Activated CD4-positive, alpha-beta T cell treated with anti-CD3 and anti-CD28 coated beads, Interleukin-2, amount 10 ng/mL, durations not matched to agents 7 days and 5 days (primary cell): ENCODE measurements at regions not wholly inside any gene's neighbourhood (a gene's known extent, or its start where the extent isn't known, plus 50 kb on each side); places are given as distances from the start of the nearest gene placed in this dataset.
A peak's percentile ranks its signal among the peaks of the same experiment; 100 is the strongest.

Experiments used
- CTCF ChIA-PET: fragments of 350-600 bp; sonication (Branson Sonifier 250); formaldehyde crosslinking; loops from one replicate; lab custom pipeline; 2021; ENCODE audit warnings: antibody characterized with exemption; lab: Charles Lee
- POLR2A ChIA-PET: fragments of 350-600 bp; sonication (Branson Sonifier 250); formaldehyde crosslinking; loops from one replicate; lab custom pipeline; 2021; ENCODE audit warnings: antibody characterized with exemption; lab: Charles Lee
- DNase-seq: peaks from one replicate; pipeline ENCODE4 v3.0.0-alpha.2; 2020
- H3K27ac Mint-ChIP-seq: one replicate; pipeline ENCODE4 v1.8.0; 2021; ENCODE audit warnings: mild to moderate bottlenecking, moderate library complexity, mixed read lengths
- H3K27me3 Mint-ChIP-seq: one replicate; pipeline ENCODE4 v1.8.0; 2021; ENCODE audit warnings: mixed read lengths
- H3K36me3 Mint-ChIP-seq: one replicate; pipeline ENCODE4 v1.8.0; 2021; ENCODE audit warnings: low read depth, mixed read lengths
- H3K4me1 Mint-ChIP-seq: one replicate; pipeline ENCODE4 v1.8.0; 2021; ENCODE audit warnings: mixed read lengths
- H3K4me3 Mint-ChIP-seq: one replicate; pipeline ENCODE4 v1.8.0; 2021; ENCODE audit warnings: mild to moderate bottlenecking, moderate library complexity, mixed read lengths
- H3K9me3 Mint-ChIP-seq: one replicate; pipeline ENCODE4 v1.8.0; 2021; ENCODE audit warnings: mixed read lengths

GRCh38 chr22:22351366-22351765 is 106.8 kb downstream of the VPREB1 start:
- peaks cover 11% of the 10 kb centered on the region for H3K4me1 Mint-ChIP-seq
- no peaks in the 10 kb centered on the region for H3K9me3 Mint-ChIP-seq
- H3K27me3 Mint-ChIP-seq, result peaks cover 23% of the 10 kb centered on the region
- no peaks in the 10 kb centered on the region for H3K36me3 Mint-ChIP-seq
- no peak for DNase-seq
- H3K27ac Mint-ChIP-seq, result no peak overlapping the region
- ChIA-PET CTCF (no interaction called here), POLR2A (no interaction called here)
- no peak overlapping the region for H3K4me3 Mint-ChIP-seq

- no peak for DNase-seq
- Mint-ChIP-seq H3K4me1 (peaks cover 11% of the 10 kb centered on the region), H3K36me3 (no peaks in the 10 kb centered on the region), H3K27ac (peak overlapping the region; percentile 59), H3K9me3 (no peaks in the 10 kb centered on the region), H3K27me3 (peaks cover 25% of the 10 kb centered on the region), H3K4me3 (no peak overlapping the region)
- ChIA-PET POLR2A (no interaction called here), CTCF (no interaction called here)
Measured at GRCh38 chr22:22352371-22352999, 107.9 kb downstream of the VPREB1 start.

GRCh38 chr22:22355096-22355834 is 110.7 kb downstream of the VPREB1 start:
- no peaks in the 10 kb centered on the region for H3K9me3 Mint-ChIP-seq
- no peak for DNase-seq
- H3K4me3 Mint-ChIP-seq, result no peak overlapping the region
- peaks cover 19% of the 10 kb centered on the region for H3K27me3 Mint-ChIP-seq
- H3K36me3 Mint-ChIP-seq, result no peaks in the 10 kb centered on the region
- H3K4me1 Mint-ChIP-seq, result peaks cover 11% of the 10 kb centered on the region
- ChIA-PET POLR2A (no interaction called here), CTCF (interaction anchor here (1.0 kb wide), 1 partner anchor 25 kb away, joined by 3 read pairs; no protein-coding TSS in a partner anchor)
- H3K27ac Mint-ChIP-seq, result no peak overlapping the region

- no peak overlapping the region for H3K4me3 Mint-ChIP-seq
Measured at GRCh38 chr22:22357024-22357883, 112.7 kb downstream of the VPREB1 start.

GRCh38 chr22:22358152-22358551 is 113.6 kb downstream of the VPREB1 start:
- H3K27ac Mint-ChIP-seq, result no peak overlapping the region
- no peaks in the 10 kb centered on the region for H3K36me3 Mint-ChIP-seq
- DNase-seq, result no peak
- H3K27me3 Mint-ChIP-seq, result peaks cover 22% of the 10 kb centered on the region
- no peaks in the 10 kb centered on the region for H3K9me3 Mint-ChIP-seq
- CTCF ChIA-PET, result no interaction called here
- H3K4me3 Mint-ChIP-seq, result no peak overlapping the region
- H3K4me1 Mint-ChIP-seq, result peaks cover 5% of the 10 kb centered on the region
- POLR2A ChIA-PET, result no interaction called here

More at GRCh38 chr22:22357024-22357883, 112.7 kb downstream of the VPREB1 start:
- ChIA-PET POLR2A (no interaction called here), CTCF (interaction anchor here (0.6 to 1.0 kb wide), 2 partner anchors 41 to 237 kb away, joined by 3 to 4 read pairs; no protein-coding TSS in a partner anchor)
- H3K4me1 Mint-ChIP-seq, result peaks cover 11% of the 10 kb centered on the region
- DNase-seq, result peak; percentile 88
- no peak overlapping the region for H3K27ac Mint-ChIP-seq
- peaks cover 22% of the 10 kb centered on the region for H3K27me3 Mint-ChIP-seq
- H3K36me3 Mint-ChIP-seq, result no peaks in the 10 kb centered on the region
- no peaks in the 10 kb centered on the region for H3K9me3 Mint-ChIP-seq

- H3K4me3 Mint-ChIP-seq, result no peak overlapping the region
- DNase-seq, result no peak
- ChIA-PET POLR2A (interaction anchor here (0.7 kb wide), 1 partner anchor 27 kb away, joined by 4 read pairs; no protein-coding TSS in a partner anchor), CTCF (no interaction called here)
- H3K9me3 Mint-ChIP-seq, result no peaks in the 10 kb centered on the region
- H3K36me3 Mint-ChIP-seq, result no peaks in the 10 kb centered on the region
- H3K27me3 Mint-ChIP-seq, result peaks cover 23% of the 10 kb centered on the region
- peaks cover 4% of the 10 kb centered on the region for H3K4me1 Mint-ChIP-seq
- H3K27ac Mint-ChIP-seq, result no peak overlapping the region
Measured at GRCh38 chr22:22358686-22359085, 114.1 kb downstream of the VPREB1 start.

GRCh38 chr22:22359465-22359864 is 114.9 kb downstream of the VPREB1 start:
- Mint-ChIP-seq H3K4me1 (peaks cover 4% of the 10 kb centered on the region), H3K27ac (no peak overlapping the region), H3K27me3 (peaks cover 25% of the 10 kb centered on the region), H3K4me3 (no peak overlapping the region), H3K9me3 (no peaks in the 10 kb centered on the region), H3K36me3 (no peaks in the 10 kb centered on the region)
- DNase-seq, result no peak
- POLR2A ChIA-PET, result no interaction called here
- CTCF ChIA-PET, result no interaction called here

GRCh38 chr22:22360014-22360413 is 115.4 kb downstream of the VPREB1 start:
- Mint-ChIP-seq H3K4me1 (peaks cover 4% of the 10 kb centered on the region), H3K27ac (no peak overlapping the region), H3K9me3 (no peaks in the 10 kb centered on the region), H3K27me3 (peaks cover 28% of the 10 kb centered on the region), H3K4me3 (no peak overlapping the region), H3K36me3 (no peaks in the 10 kb centered on the region)
- CTCF ChIA-PET, result no interaction called here
- POLR2A ChIA-PET, result no interaction called here
- no peak for DNase-seq

- H3K36me3 Mint-ChIP-seq, result no peaks in the 10 kb centered on the region
- no peaks in the 10 kb centered on the region for H3K9me3 Mint-ChIP-seq
- no peak overlapping the region for H3K4me3 Mint-ChIP-seq
- DNase-seq, result no peak
- no peaks in the 10 kb centered on the region for H3K4me1 Mint-ChIP-seq
- H3K27ac Mint-ChIP-seq, result no peak overlapping the region
- ChIA-PET CTCF (no interaction called here), POLR2A (no interaction called here)
- peaks cover 32% of the 10 kb centered on the region for H3K27me3 Mint-ChIP-seq
Measured at GRCh38 chr22:22362311-22362710, 117.7 kb downstream of the VPREB1 start.

GRCh38 chr22:22362936-22363335 is 118.3 kb downstream of the VPREB1 start:
- DNase-seq, result no peak
- H3K9me3 Mint-ChIP-seq, result no peaks in the 10 kb centered on the region
- H3K27me3 Mint-ChIP-seq, result peaks cover 36% of the 10 kb centered on the region
- no peaks in the 10 kb centered on the region for H3K36me3 Mint-ChIP-seq
- H3K4me3 Mint-ChIP-seq, result no peak overlapping the region
- POLR2A ChIA-PET, result no interaction called here
- H3K4me1 Mint-ChIP-seq, result no peaks in the 10 kb centered on the region
- no peak overlapping the region for H3K27ac Mint-ChIP-seq
- CTCF ChIA-PET, result no interaction called here

- no peaks in the 10 kb centered on the region for H3K9me3 Mint-ChIP-seq
- H3K36me3 Mint-ChIP-seq, result no peaks in the 10 kb centered on the region
- CTCF ChIA-PET, result no interaction called here
- H3K27ac Mint-ChIP-seq, result no peak overlapping the region
- no peaks in the 10 kb centered on the region for H3K4me1 Mint-ChIP-seq
- DNase-seq, result no peak
- POLR2A ChIA-PET, result no interaction called here
- H3K27me3 Mint-ChIP-seq, result peaks cover 39% of the 10 kb centered on the region
- H3K4me3 Mint-ChIP-seq, result no peak overlapping the region
Measured at GRCh38 chr22:22364207-22364606, 119.6 kb downstream of the VPREB1 start.

GRCh38 chr22:22366537-22366936 is 122.0 kb downstream of the VPREB1 start:
- Mint-ChIP-seq H3K27ac (no peak overlapping the region), H3K4me3 (no peak overlapping the region), H3K36me3 (no peaks in the 10 kb centered on the region), H3K9me3 (no peaks in the 10 kb centered on the region), H3K27me3 (peaks cover 42% of the 10 kb centered on the region), H3K4me1 (no peaks in the 10 kb centered on the region)
- no peak for DNase-seq
- POLR2A ChIA-PET, result no interaction called here
- CTCF ChIA-PET, result no interaction called here

GRCh38 chr22:22368516-22368915 is 123.9 kb downstream of the VPREB1 start:
- no peak for DNase-seq
- Mint-ChIP-seq H3K27me3 (peaks cover 43% of the 10 kb centered on the region), H3K4me1 (no peaks in the 10 kb centered on the region), H3K4me3 (no peak overlapping the region), H3K27ac (no peak overlapping the region), H3K9me3 (no peaks in the 10 kb centered on the region), H3K36me3 (no peaks in the 10 kb centered on the region)
- ChIA-PET POLR2A (no interaction called here), CTCF (no interaction called here)
